ENCODE measurements at regions not wholly inside any gene's neighbourhood (a gene's known extent, or its start where the extent isn't known, plus 50 kb on each side); places are given as distances from the start of the nearest gene placed in this dataset.
"Not testable (repeated sequence)": the region's sequence is repeated elsewhere in the genome, so short reads cannot be mapped to it uniquely, and the experiment has no call there.

- ATAC-seq; H3K36me3 Mint-ChIP-seq; H3K27ac Mint-ChIP-seq; H3K4me3 Mint-ChIP-seq; H3K4me1 Mint-ChIP-seq; H3K9me3 Mint-ChIP-seq; DNase-seq (ENCODE audit: low spot score in 2 of 2): not testable (repeated sequence)
Observed at GRCh38 chr15:21609223-21609622, 168.9 kb upstream of the POTEB3 start.

- ATAC-seq, result not testable (repeated sequence)
Observed at GRCh38 chr15:21565426-21565825, 125.1 kb upstream of the POTEB3 start.

GRCh38 chr15:21551809-21552208 is 111.5 kb upstream of the POTEB3 start:
- not testable (repeated sequence) for DNase-seq (ENCODE audit: low spot score in 2 of 2); H3K27ac Mint-ChIP-seq; H3K9me3 Mint-ChIP-seq; H3K4me1 Mint-ChIP-seq; H3K4me3 Mint-ChIP-seq; H3K36me3 Mint-ChIP-seq
- peak; percentile 75 for ATAC-seq

More at GRCh38 chr15:21565426-21565825, 125.1 kb upstream of the POTEB3 start:
- not testable (repeated sequence) for H3K9me3 Mint-ChIP-seq; H3K4me3 Mint-ChIP-seq; H3K36me3 Mint-ChIP-seq; H3K4me1 Mint-ChIP-seq; DNase-seq (ENCODE audit: low spot score in 2 of 2); H3K27ac Mint-ChIP-seq

- H3K36me3 Mint-ChIP-seq; H3K9me3 Mint-ChIP-seq; H3K4me3 Mint-ChIP-seq; H3K4me1 Mint-ChIP-seq; DNase-seq (ENCODE audit: low spot score in 2 of 2); H3K27ac Mint-ChIP-seq; ATAC-seq: not testable (repeated sequence)
Observed at GRCh38 chr15:21546182-21546903, 106.0 kb upstream of the POTEB3 start.

- not testable (repeated sequence) for H3K27ac Mint-ChIP-seq; H3K9me3 Mint-ChIP-seq; ATAC-seq; H3K4me3 Mint-ChIP-seq; DNase-seq (ENCODE audit: low spot score in 2 of 2); H3K4me1 Mint-ChIP-seq; H3K36me3 Mint-ChIP-seq
Observed at GRCh38 chr15:21532785-21533184, 92.5 kb upstream of the POTEB3 start.

GRCh38 chr15:21516248-21516647 is 75.9 kb upstream of the POTEB3 start:
- not testable (repeated sequence) for H3K4me1 Mint-ChIP-seq, H3K36me3 Mint-ChIP-seq

GRCh38 chr15:21515296-21515695 is 75.0 kb upstream of the POTEB3 start:
- not testable (repeated sequence) for ATAC-seq; H3K4me3 Mint-ChIP-seq; DNase-seq (ENCODE audit: low spot score in 2 of 2); H3K9me3 Mint-ChIP-seq; H3K4me1 Mint-ChIP-seq; H3K36me3 Mint-ChIP-seq; H3K27ac Mint-ChIP-seq

More at GRCh38 chr15:21516248-21516647, 75.9 kb upstream of the POTEB3 start:
- not testable (repeated sequence) for H3K9me3 Mint-ChIP-seq; H3K27ac Mint-ChIP-seq; DNase-seq (ENCODE audit: low spot score in 2 of 2); ATAC-seq; H3K4me3 Mint-ChIP-seq

- H3K36me3 Mint-ChIP-seq, H3K4me3 Mint-ChIP-seq, H3K27ac Mint-ChIP-seq: not testable (repeated sequence)
Observed at GRCh38 chr15:21503021-21503420, 62.7 kb upstream of the POTEB3 start.

More at GRCh38 chr15:21503021-21503420, 62.7 kb upstream of the POTEB3 start:
- not testable (repeated sequence) for DNase-seq (ENCODE audit: low spot score in 2 of 2); ATAC-seq; H3K4me1 Mint-ChIP-seq; H3K9me3 Mint-ChIP-seq
